Endothelial cell of umbilical vein (primary cell): ENCODE measurements at regions not wholly inside any gene's neighbourhood (a gene's known extent, or its start where the extent isn't known, plus 50 kb on each side); places are given as distances from the start of the nearest gene placed in this dataset.

Experiments
- CTCF ChIP-seq, 2 donors: IDR thresholded peaks; 1 replicate in 1 of 2; 2 replicates in 1 of 2; pipeline ENCODE4 v1.5.1; 2011; ENCODE audit warnings: low read length in 2 of 2, mild to moderate bottlenecking in 2 of 2, moderate library complexity in 2 of 2, control low read depth in 1 of 2, inconsistent platforms in 1 of 2, low read depth in 1 of 2; ENCODE audit not compliant: insufficient read depth in 1 of 2; ENCODE audit errors: extremely low read depth in 1 of 2
- EZH2 ChIP-seq: IDR thresholded peaks from 2 replicates; pipeline ENCODE4 v1.6.1; 2012; ENCODE audit warnings: borderline replicate concordance, low read depth, mild to moderate bottlenecking, moderate library complexity, low read length, inconsistent platforms; ENCODE audit not compliant: severe bottlenecking
- MYC ChIP-seq: IDR thresholded peaks from one replicate; pipeline ENCODE4 v1.6.1; 2011; ENCODE audit warnings: mild to moderate bottlenecking, low read depth, low read length
- POLR2A ChIP-seq: IDR thresholded peaks from 2 replicates; pipeline ENCODE4 v1.6.1; 2012; ENCODE audit warnings: low read depth, mild to moderate bottlenecking, control low read depth, low read length
- POLR2AphosphoS5 ChIP-seq: IDR thresholded peaks from 2 replicates; pipeline ENCODE4 v1.6.1; 2012; ENCODE audit warnings: low read depth, mild to moderate bottlenecking, control low read depth, low read length, moderate library complexity; ENCODE audit not compliant: insufficient read depth

GRCh38 chr5:12845549-12846159 is 941.4 kb upstream of the CTNND2 start:
- no peak for TF ChIP-seq POLR2A
- no peak for TF ChIP-seq EZH2
- TF ChIP-seq CTCF (IDR thresholded peaks at IDR 0.05; ENCODE audit: extremely low read depth in 1 of 2, insufficient read depth in 1 of 2, low read depth in 1 of 2, low read length in 2 of 2): no peak
- TF ChIP-seq POLR2AphosphoS5: no peak
- TF ChIP-seq MYC: no peak
